HCT116 (cell line): ENCODE measurements at regions not wholly inside any gene's neighbourhood (a gene's known extent, or its start where the extent isn't known, plus 50 kb on each side); places are given as distances from the start of the nearest gene placed in this dataset.

Source experiments
- ATAC-seq: fragments of 200-7000 bp; cut with Tn5 transposase; 2 replicates; pipeline ENCODE4 v1.9.1; 2020; ENCODE audit warnings: mild to moderate bottlenecking, moderate library complexity
- BruUV-seq: library from RNA; stranded (reverse); fragments of 400-500 nt; replicated peaks from 2 replicates; lab custom pipeline; 2021; lab: Mats Ljungman, UMichigan
- CTCF ChIA-PET: fragments of 300-600 bp; sonication (Branson Sonifier 250); formaldehyde crosslinking; loops from one replicate; lab custom pipeline; 2021; ENCODE audit warnings: antibody characterized with exemption; lab: Charles Lee
- POLR2A ChIA-PET: fragments of 300-600, 350-600 bp; sonication (Branson Sonifier 250); formaldehyde crosslinking; loops from one replicate; lab custom pipeline; 2021; ENCODE audit warnings: antibody characterized with exemption; lab: Charles Lee
- RAD21 ChIA-PET, 2 experiments: fragments of 300-600 bp; sonication (Branson Sonifier 250); formaldehyde crosslinking; loops; one replicate each; lab custom pipeline; 2023; ENCODE audit warnings: low total read pairs in 2 of 2; ENCODE audit not compliant: uncharacterized antibody in 2 of 2, unreplicated experiment in 2 of 2, low non-redundant PET in 1 of 2; lab: Charles Lee
- DNase-seq: peaks from one replicate; pipeline ENCODE4 v3.0.0-alpha.2; 2010; ENCODE audit warnings: low read depth, low spot score
- H2AFZ ChIP-seq: fragments of 200-600 bp; shearing (Covaris generic), sonication (generic); 2 replicates; pipeline ENCODE4 v1.6.1; 2017; ENCODE audit warnings: low read depth, mixed run types, mixed read lengths, antibody characterized with exemption, low read length; ENCODE audit not compliant: poor library complexity, severe bottlenecking
- H3K27ac ChIP-seq: 2 replicates; pipeline ENCODE4 v1.5.1; 2012; ENCODE audit warnings: low read depth, low read length
- H3K27me3 ChIP-seq: fragments of 200-600 bp; sonication (generic); 2 replicates; pipeline ENCODE4 v1.6.1; 2016; ENCODE audit warnings: mixed run types, low read length, mixed read lengths; ENCODE audit not compliant: insufficient read depth
- H3K36me3 ChIP-seq, 2 experiments: fragments of 200-500 bp in 1 of 2; fragments of 200-600 bp in 1 of 2; sonication (Bioruptor generic) in 1 of 2; sonication (generic) in 1 of 2; 2 replicates each; pipeline versions ENCODE4 v1.5.1 to v1.6.1; 2014 to 2016; ENCODE audit warnings: low read length in 2 of 2, inconsistent platforms in 1 of 2, mixed read lengths in 1 of 2, mixed run types in 1 of 2; ENCODE audit not compliant: insufficient read depth in 2 of 2, control insufficient read depth in 1 of 2
- H3K4me1 ChIP-seq, 2 experiments: fragments of 200-600 bp in 1 of 2; sonication (generic) in 1 of 2; 2 replicates each; pipeline versions ENCODE4 v1.5.1 to v1.6.1; 2012 to 2017; ENCODE audit warnings: low read length in 2 of 2, inconsistent platforms in 1 of 2, mild to moderate bottlenecking in 1 of 2, mixed read lengths in 1 of 2, mixed run types in 1 of 2, moderate library complexity in 1 of 2; ENCODE audit not compliant: insufficient read depth in 2 of 2, control insufficient read depth in 1 of 2
- H3K4me2 ChIP-seq: fragments of 200-600 bp; sonication (generic); 2 replicates; pipeline ENCODE4 v1.6.1; 2017; ENCODE audit warnings: mixed run types, low read length, mixed read lengths
- H3K4me3 ChIP-seq, 2 experiments: fragments of 200-600 bp in 1 of 2; sonication (generic) in 1 of 2; replicated peaks in 1 of 2; 2 replicates each; pipeline ENCODE4 v1.5.1; 2011 to 2016; ENCODE audit warnings: low read length in 2 of 2, control low read depth in 1 of 2, low read depth in 1 of 2, mild to moderate bottlenecking in 1 of 2, mixed read lengths in 1 of 2, mixed run types in 1 of 2
- H3K79me2 ChIP-seq: fragments of 200-600 bp; sonication (generic); 2 replicates; pipeline ENCODE4 v1.6.1; 2017; ENCODE audit warnings: mild to moderate bottlenecking, mixed run types, low read length, moderate library complexity, mixed read lengths; ENCODE audit not compliant: insufficient read depth
- H3K9ac ChIP-seq: fragments of 200-600 bp; sonication (generic); 2 replicates; pipeline ENCODE4 v1.6.1; 2016; ENCODE audit warnings: low read length, mixed read lengths
- H3K9me2 ChIP-seq: fragments of 200-600 bp; sonication (generic), shearing (Covaris generic); 2 replicates; pipeline ENCODE4 v1.6.1; 2017; ENCODE audit warnings: mixed run types, mild to moderate bottlenecking, moderate library complexity; ENCODE audit not compliant: insufficient read depth
- H3K9me3 ChIP-seq, 2 experiments: fragments of 200-500 bp in 1 of 2; fragments of 200-600 bp in 1 of 2; sonication (Bioruptor generic) in 1 of 2; sonication (generic) in 1 of 2; 2 replicates each; pipeline ENCODE4 v1.6.1; 2014 to 2017; ENCODE audit warnings: low read length in 2 of 2, mixed read lengths in 2 of 2, inconsistent platforms in 1 of 2, low read depth in 1 of 2, mild to moderate bottlenecking in 1 of 2, mixed run types in 1 of 2, moderate library complexity in 1 of 2; ENCODE audit not compliant: control insufficient read depth in 1 of 2, insufficient read depth in 1 of 2
- H4K20me1 ChIP-seq: fragments of 200-600 bp; sonication (generic), shearing (Covaris generic); 2 replicates; pipeline ENCODE4 v1.6.1; 2017; ENCODE audit warnings: mixed run types, mild to moderate bottlenecking, moderate library complexity; ENCODE audit not compliant: insufficient read depth
- ATF3 ChIP-seq: IDR thresholded peaks from 2 replicates; pipeline ENCODE4 v1.6.1; 2012
- CBX3 ChIP-seq: IDR thresholded peaks from 2 replicates; pipeline ENCODE4 v1.6.1; 2012; ENCODE audit warnings: low read depth
- CEBPB ChIP-seq: IDR thresholded peaks from 2 replicates; pipeline ENCODE4 v1.6.1; 2012; ENCODE audit warnings: low read depth
- CTCF ChIP-seq, 3 experiments: fragments of 200-600 bp in 1 of 3; sonication (generic) in 1 of 3; IDR thresholded peaks in 2 of 3; conservative IDR thresholded peaks in 1 of 3; 2 replicates each; pipeline ENCODE4 v1.5.1; 2012 to 2017; ENCODE audit warnings: low read depth in 2 of 3, low read length in 2 of 3, antibody characterized with exemption in 1 of 3, borderline replicate concordance in 1 of 3, control low read depth in 1 of 3, mild to moderate bottlenecking in 1 of 3, mixed read lengths in 1 of 3, mixed run types in 1 of 3, moderate library complexity in 1 of 3; ENCODE audit not compliant: insufficient read depth in 1 of 3
- FOSL1 ChIP-seq: IDR thresholded peaks from 2 replicates; pipeline ENCODE4 v1.6.1; 2012; ENCODE audit warnings: low read depth
- POLR2A ChIP-seq: IDR thresholded peaks from 2 replicates; pipeline ENCODE4 v1.7.0; 2011; ENCODE audit warnings: borderline replicate concordance; ENCODE audit not compliant: insufficient read depth, insufficient read length; ENCODE audit errors: extremely low read depth
- POLR2AphosphoS5 ChIP-seq: IDR thresholded peaks from 2 replicates; pipeline ENCODE4 v1.6.1; 2011; ENCODE audit warnings: mild to moderate bottlenecking, low read depth, low read length, moderate library complexity
- REST ChIP-seq: IDR thresholded peaks from 2 replicates; pipeline ENCODE4 v1.6.1; 2012; ENCODE audit warnings: low read depth
- SIN3A ChIP-seq: IDR thresholded peaks from 2 replicates; pipeline ENCODE4 v1.6.1; 2012; ENCODE audit warnings: low read depth
- SP1 ChIP-seq: IDR thresholded peaks from 2 replicates; pipeline ENCODE4 v1.6.1; 2012; ENCODE audit warnings: low read depth
- YY1 ChIP-seq: IDR thresholded peaks from 2 replicates; pipeline ENCODE4 v1.6.1; 2011; ENCODE audit warnings: low read length, low read depth, moderate library complexity, mild to moderate bottlenecking; ENCODE audit not compliant: insufficient replicate concordance; ENCODE audit errors: extremely low read depth
- ZBTB33 ChIP-seq: IDR thresholded peaks from 2 replicates; pipeline ENCODE4 v1.6.1; 2011; ENCODE audit warnings: mild to moderate bottlenecking, low read length, moderate library complexity; ENCODE audit not compliant: insufficient replicate concordance; ENCODE audit errors: extremely low read depth
- ZFX ChIP-seq: fragments of 450-650 bp; IDR thresholded peaks from 2 replicates; pipeline ENCODE4 v1.6.1; 2017
- ZNF274 ChIP-seq: fragments of 200-500 bp; sonication (Bioruptor generic); IDR thresholded peaks from 2 replicates; pipeline ENCODE4 v1.6.1; 2014; ENCODE audit warnings: mild to moderate bottlenecking, low read depth, low read length, inconsistent platforms
- intact Hi-C: fragments of 100-400 bp; cut with micrococcal nuclease; formaldehyde crosslinking; loops from 2 replicates; pipeline ENCODE4 v1.10.0; 2022

GRCh38 chr4:23070848-23071570, 378.3 kb downstream of the GBA3 start:
- ATAC-seq, result no peak
- CTCF ChIA-PET, result no interaction called here
- POLR2A ChIA-PET, result no interaction called here

More at GRCh38 chr4:23070848-23071570, 378.3 kb downstream of the GBA3 start:
- no peak for TF ChIP-seq REST
- no peak for TF ChIP-seq ZBTB33
- no peak for TF ChIP-seq YY1
- no peak for TF ChIP-seq FOSL1
- no peak for TF ChIP-seq CTCF (IDR thresholded peaks at IDR 0.05 in 2 of 3, conservative IDR thresholded peaks at IDR 0.05 in 1 of 3; ENCODE audit: borderline replicate concordance in 1 of 3, insufficient read depth in 1 of 3, low read depth in 2 of 3, low read length in 2 of 3)
- TF ChIP-seq CBX3, result no peak
- TF ChIP-seq SIN3A, result no peak
- TF ChIP-seq ATF3, result no peak
- TF ChIP-seq ZNF274, result no peak
- TF ChIP-seq POLR2AphosphoS5, result no peak
- TF ChIP-seq POLR2A, result no peak
- TF ChIP-seq ZFX, result no peak
- no peak for TF ChIP-seq SP1
- no peak for TF ChIP-seq CEBPB
- no peak overlapping the region for H2AFZ ChIP-seq
- no peaks in the 10 kb centered on the region for H3K79me2 ChIP-seq
- no peak overlapping the region for H3K27ac ChIP-seq
- no peaks in the 10 kb centered on the region for H3K4me1 ChIP-seq
- no peak overlapping the region for H3K4me3 ChIP-seq
- no peak overlapping the region for H3K4me2 ChIP-seq
- RAD21 ChIA-PET, result no interaction called here
- DNase-seq, result no peak
- intact Hi-C loops, result no loop called here
- no peaks in the 10 kb centered on the region for H4K20me1 ChIP-seq
- peaks cover 0 to 23% of the 10 kb centered on the region in 2 experiments; a peak in 2 of 4 replicates for H3K9me3 ChIP-seq
- H3K27me3 ChIP-seq, result no peaks in the 10 kb centered on the region
- H3K36me3 ChIP-seq, result no peaks in the 10 kb centered on the region
- no TSS peak for BruUV-seq
- H3K9me2 ChIP-seq, result no peaks in the 10 kb centered on the region
- no peak overlapping the region for H3K9ac ChIP-seq
